Nephron progenitor cell (in vitro differentiated cells): ENCODE measurements at regions not wholly inside any gene's neighbourhood (a gene's known extent, or its start where the extent isn't known, plus 50 kb on each side); places are given as distances from the start of the nearest gene placed in this dataset.
"Not testable (repeated sequence)": the region's sequence is repeated elsewhere in the genome, so short reads cannot be mapped to it uniquely, and the experiment has no call there.

Source experiments
- DNase-seq: peaks from one replicate; pipeline ENCODE4 v3.0.0; 2021
- H3K27ac Mint-ChIP-seq: 2 replicates; pipeline ENCODE4 v1.8.0; 2021; ENCODE audit warnings: mild to moderate bottlenecking, moderate library complexity, mixed read lengths
- H3K27me3 Mint-ChIP-seq: 2 replicates; pipeline ENCODE4 v1.8.0; 2021; ENCODE audit warnings: mild to moderate bottlenecking, low read depth, mixed read lengths; ENCODE audit not compliant: poor library complexity
- H3K36me3 Mint-ChIP-seq: 2 replicates; pipeline ENCODE4 v1.8.0; 2021; ENCODE audit warnings: low read depth, mixed read lengths
- H3K4me1 Mint-ChIP-seq: 2 replicates; pipeline ENCODE4 v1.8.0; 2021; ENCODE audit warnings: mixed read lengths
- H3K4me3 Mint-ChIP-seq: 2 replicates; pipeline ENCODE4 v1.8.0; 2021; ENCODE audit warnings: mild to moderate bottlenecking, moderate library complexity, mixed read lengths
- H3K9me3 Mint-ChIP-seq: 2 replicates; pipeline ENCODE4 v1.8.0; 2021; ENCODE audit warnings: mild to moderate bottlenecking, moderate library complexity, mixed read lengths
- CTCF ChIP-seq: fragments of 200-600 bp; sonication (generic); IDR thresholded peaks from 2 replicates; pipeline ENCODE4 v1.5.0; 2021; ENCODE audit warnings: antibody characterized with exemption

GRCh38 chr4:24179201-24179840, 289.5 kb upstream of the PPARGC1A start:
- Mint-ChIP-seq H3K4me3 (no peak overlapping the region), H3K27me3 (peaks cover 6% of the 10 kb centered on the region), H3K4me1 (no peaks in the 10 kb centered on the region), H3K9me3 (peaks cover 7% of the 10 kb centered on the region), H3K27ac (no peak overlapping the region), H3K36me3 (no peaks in the 10 kb centered on the region)
- no peak for TF ChIP-seq CTCF
- no peak for DNase-seq

- H3K27me3 Mint-ChIP-seq, H3K27ac Mint-ChIP-seq, DNase-seq, H3K4me1 Mint-ChIP-seq, H3K36me3 Mint-ChIP-seq, H3K9me3 Mint-ChIP-seq, H3K4me3 Mint-ChIP-seq: not testable (repeated sequence)
These were observed 287.6 kb upstream of the PPARGC1A start for GRCh38 chr4:24177443-24177842.

DNA sequence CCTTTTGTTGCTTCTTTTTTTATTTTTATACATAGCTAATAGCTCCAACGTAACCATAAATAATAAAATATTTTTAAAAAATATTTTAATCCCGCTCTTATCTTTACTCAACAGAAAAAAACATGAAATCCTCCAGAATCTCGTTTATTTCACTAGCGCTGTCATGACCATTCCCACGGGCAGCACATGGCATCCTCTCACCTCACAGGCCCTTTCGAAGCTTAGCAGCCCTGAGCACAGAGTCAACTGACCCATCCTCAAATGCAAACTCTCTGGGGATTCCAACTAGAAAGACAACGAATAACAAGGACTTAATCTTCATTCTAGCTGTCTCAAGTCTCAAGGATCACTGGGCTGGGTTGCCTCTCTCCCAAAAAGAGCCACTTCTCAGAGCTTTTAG, 285.9 kb upstream of the PPARGC1A start:
- no peak for DNase-seq
- Mint-ChIP-seq H3K4me3 (no peak overlapping the region), H3K4me1 (no peaks in the 10 kb centered on the region), H3K27me3 (peaks cover 3% of the 10 kb centered on the region), H3K9me3 (peaks cover 7% of the 10 kb centered on the region), H3K36me3 (no peaks in the 10 kb centered on the region), H3K27ac (no peak overlapping the region)
- no peak for TF ChIP-seq CTCF

- DNase-seq: no peak
- Mint-ChIP-seq H3K36me3 (no peaks in the 10 kb centered on the region), H3K27me3 (peaks cover 9% of the 10 kb centered on the region), H3K4me3 (no peak overlapping the region), H3K9me3 (peaks cover 7% of the 10 kb centered on the region), H3K27ac (no peak overlapping the region), H3K4me1 (no peaks in the 10 kb centered on the region)
- no peak for TF ChIP-seq CTCF
These were observed 284.8 kb upstream of the PPARGC1A start for GRCh38 chr4:24174602-24175001.

DNA sequence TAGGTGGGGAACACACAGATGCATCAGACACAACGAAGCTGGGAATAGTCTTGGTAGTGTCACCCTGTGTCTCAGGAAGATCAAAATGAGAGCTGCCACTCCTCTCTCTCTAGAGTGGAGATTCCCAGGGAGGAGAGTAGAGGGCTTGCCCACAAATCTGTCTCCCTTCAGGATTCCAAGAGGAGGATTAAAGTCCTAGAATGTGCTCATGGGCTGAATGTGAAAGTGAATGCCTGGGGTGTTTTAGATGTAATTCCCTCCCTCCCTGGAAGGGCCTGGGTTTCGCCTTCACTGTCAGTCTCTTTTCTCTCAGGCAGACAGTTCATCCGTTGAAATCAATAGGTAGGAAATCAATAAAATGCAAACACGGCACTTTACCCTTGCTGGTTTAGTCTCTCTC, 282.6 kb upstream of the PPARGC1A start:
- no peak for DNase-seq
- peaks cover 14% of the 10 kb centered on the region for H3K27me3 Mint-ChIP-seq
- H3K36me3 Mint-ChIP-seq: no peaks in the 10 kb centered on the region
- no peak overlapping the region for H3K4me3 Mint-ChIP-seq
- H3K27ac Mint-ChIP-seq: no peak overlapping the region
- TF ChIP-seq CTCF: no peak
- H3K4me1 Mint-ChIP-seq: no peaks in the 10 kb centered on the region
- peaks cover 7% of the 10 kb centered on the region for H3K9me3 Mint-ChIP-seq

DNA sequence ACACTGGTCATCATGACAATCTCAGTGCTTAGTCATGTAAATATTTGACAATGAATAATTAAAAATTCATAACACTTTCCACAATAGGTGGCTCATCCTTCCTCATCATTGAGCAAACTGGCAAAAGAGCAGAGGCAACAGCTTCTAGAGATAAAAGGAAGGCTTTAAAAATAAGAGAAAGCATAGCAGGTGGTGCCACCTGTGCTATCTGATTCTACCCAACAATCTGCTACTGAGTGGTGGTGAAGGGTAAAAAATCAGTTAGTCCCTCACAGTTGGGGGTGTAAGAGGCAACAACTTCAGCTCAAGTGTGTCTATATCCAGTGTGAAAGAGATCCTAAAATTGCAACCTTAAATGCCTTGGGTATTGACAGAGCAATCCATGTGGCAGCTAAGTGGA, 280.1 kb upstream of the PPARGC1A start:
- Mint-ChIP-seq H3K9me3 (no peaks in the 10 kb centered on the region), H3K36me3 (no peaks in the 10 kb centered on the region)

More for the DNA sequence above, 280.1 kb upstream of the PPARGC1A start:
- Mint-ChIP-seq H3K27me3 (peaks cover 16% of the 10 kb centered on the region), H3K4me3 (no peak overlapping the region), H3K4me1 (no peaks in the 10 kb centered on the region), H3K27ac (no peak overlapping the region)
- TF ChIP-seq CTCF: no peak
- no peak for DNase-seq
